Mesothelial cell of epicardium (in vitro differentiated cells): ENCODE measurements at regions not wholly inside any gene's neighbourhood (a gene's known extent, or its start where the extent isn't known, plus 50 kb on each side); places are given as distances from the start of the nearest gene placed in this dataset.

Source experiments
- DNase-seq, 2 experiments: peaks; one replicate each; pipeline ENCODE4 v3.0.0; 2021; ENCODE audit warnings: low spot score in 2 of 2; ENCODE audit not compliant: unreplicated experiment in 2 of 2
- H3K27ac Mint-ChIP-seq: 2 replicates; pipeline ENCODE4 v1.8.0; 2021; ENCODE audit warnings: mixed read lengths
- H3K27me3 Mint-ChIP-seq: 2 replicates; pipeline ENCODE4 v1.8.0; 2021; ENCODE audit warnings: low read depth, mixed read lengths
- H3K36me3 Mint-ChIP-seq: 2 replicates; pipeline ENCODE4 v1.8.0; 2021; ENCODE audit warnings: mixed read lengths
- H3K4me1 Mint-ChIP-seq: 2 replicates; pipeline ENCODE4 v1.8.0; 2021; ENCODE audit warnings: mixed read lengths
- H3K4me3 Mint-ChIP-seq: 2 replicates; pipeline ENCODE4 v1.8.0; 2021; ENCODE audit warnings: mild to moderate bottlenecking, moderate library complexity, mixed read lengths
- H3K9me3 Mint-ChIP-seq: 2 replicates; pipeline ENCODE4 v1.8.0; 2021; ENCODE audit warnings: mixed read lengths
- CTCF ChIP-seq: fragments of 200-600 bp; sonication (generic); IDR thresholded peaks from one replicate; pipeline ENCODE4 v1.5.0; 2021; ENCODE audit warnings: antibody characterized with exemption; ENCODE audit not compliant: unreplicated experiment

- Mint-ChIP-seq H3K36me3 (peaks cover 31% of the 10 kb centered on the region), H3K9me3 (peaks cover 41% of the 10 kb centered on the region), H3K27me3 (no peaks in the 10 kb centered on the region), H3K4me3 (no peak overlapping the region), H3K27ac (no peak overlapping the region), H3K4me1 (peaks cover 16% of the 10 kb centered on the region)
- TF ChIP-seq CTCF: no peak
- no peak for DNase-seq
Measured at GRCh38 chr19:31840371-31840770, 491.1 kb upstream of the TSHZ3 start.

- H3K9me3 Mint-ChIP-seq: peaks cover 39% of the 10 kb centered on the region
- no peak for DNase-seq
- no peaks in the 10 kb centered on the region for H3K27me3 Mint-ChIP-seq
- H3K4me1 Mint-ChIP-seq: peaks cover 18% of the 10 kb centered on the region
- H3K36me3 Mint-ChIP-seq: peaks cover 23% of the 10 kb centered on the region
- H3K4me3 Mint-ChIP-seq: no peak overlapping the region
- no peak for TF ChIP-seq CTCF
- H3K27ac Mint-ChIP-seq: no peak overlapping the region
Measured at GRCh38 chr19:31841755-31842154, 492.5 kb upstream of the TSHZ3 start.

GRCh38 chr19:31863122-31863521, 482.3 kb upstream of the ZNF507 start:
- no peak overlapping the region for H3K4me3 Mint-ChIP-seq
- DNase-seq: no peak
- no peaks in the 10 kb centered on the region for H3K4me1 Mint-ChIP-seq
- no peaks in the 10 kb centered on the region for H3K27me3 Mint-ChIP-seq
- no peak overlapping the region for H3K27ac Mint-ChIP-seq
- peaks cover 74% of the 10 kb centered on the region for H3K9me3 Mint-ChIP-seq
- TF ChIP-seq CTCF: no peak
- H3K36me3 Mint-ChIP-seq: peaks cover 32% of the 10 kb centered on the region

- Mint-ChIP-seq H3K4me3 (no peak overlapping the region), H3K36me3 (no peaks in the 10 kb centered on the region), H3K9me3 (peaks cover 35% of the 10 kb centered on the region), H3K4me1 (no peaks in the 10 kb centered on the region), H3K27ac (no peak overlapping the region), H3K27me3 (no peaks in the 10 kb centered on the region)
- no peak for DNase-seq
- no peak for TF ChIP-seq CTCF
Measured at GRCh38 chr19:31874313-31874712, 471.1 kb upstream of the ZNF507 start.

GRCh38 chr19:31875591-31875990, 469.8 kb upstream of the ZNF507 start:
- no peak for DNase-seq
- Mint-ChIP-seq H3K27me3 (no peaks in the 10 kb centered on the region), H3K4me3 (no peak overlapping the region), H3K4me1 (peaks cover 4% of the 10 kb centered on the region), H3K9me3 (peaks cover 26% of the 10 kb centered on the region), H3K36me3 (no peaks in the 10 kb centered on the region), H3K27ac (no peak overlapping the region)
- TF ChIP-seq CTCF: no peak

- H3K27ac Mint-ChIP-seq: no peak overlapping the region
- no peak for DNase-seq
- H3K4me3 Mint-ChIP-seq: no peak overlapping the region
- H3K27me3 Mint-ChIP-seq: no peaks in the 10 kb centered on the region
- no peak for TF ChIP-seq CTCF
- H3K4me1 Mint-ChIP-seq: peaks cover 28% of the 10 kb centered on the region
- H3K9me3 Mint-ChIP-seq: peaks cover 6% of the 10 kb centered on the region
- no peaks in the 10 kb centered on the region for H3K36me3 Mint-ChIP-seq
Measured at GRCh38 chr19:31880283-31880682, 465.1 kb upstream of the ZNF507 start.
